ENCODE measurements at regions not wholly inside any gene's neighbourhood (a gene's known extent, or its start where the extent isn't known, plus 50 kb on each side); places are given as distances from the start of the nearest gene placed in this dataset.

- Histone ChIP-seq H4K20me1 (ENCODE audit: insufficient read depth) (no peaks in the 10 kb centered on the region), H3K36me3 (ENCODE audit: low read depth) (no peaks in the 10 kb centered on the region), H2AFZ (no peak overlapping the region), H3K79me2 (ENCODE audit: insufficient read depth) (no peaks in the 10 kb centered on the region), H3K9ac (no peak overlapping the region), H3K4me2 (ENCODE audit: unreplicated experiment) (no peak overlapping the region), H3K27me3 (replicated peaks; ENCODE audit: insufficient read depth) (0 out of 2 replicates have a peak, but pooled peaks cover 7% of the 10 kb centered on the region), H3K4me3 (no peak overlapping the region), H3K9me3 (ENCODE audit: low read depth) (no peaks in the 10 kb centered on the region), H3F3A (ENCODE audit: insufficient read depth) (no peaks in the 10 kb centered on the region), H3K27ac (no peak overlapping the region), H3K9me2 (ENCODE audit: insufficient read depth) (no peaks in the 10 kb centered on the region), H3K4me1 (ENCODE audit: insufficient read depth) (no peaks in the 10 kb centered on the region)
- TF ChIP-seq EZH2phosphoT487 (IDR thresholded peaks at IDR 0.05; ENCODE audit: insufficient read depth, low read depth) (no peak), EZH2 (IDR thresholded peaks at IDR 0.05; ENCODE audit: insufficient read depth, poor library complexity, severe bottlenecking) (no peak)
- WGBS, 2 experiments (ENCODE audit: low coverage in 1 of 2, low lambda C conversion rate in 2 of 2, missing lambda C conversion rate in 2 of 2), result 51 to 60% methylated on average over 6 of the region's 6 CpGs
- in situ Hi-C loops (cut with MboI), result no loop called here
- no peak for DNase-seq
Measured at GRCh38 chr2:172296267-172297046, 130.9 kb upstream of the ITGA6 start.

- Histone ChIP-seq H2AFZ (no peak overlapping the region), H3K9me3 (ENCODE audit: low read depth) (no peaks in the 10 kb centered on the region), H4K20me1 (ENCODE audit: insufficient read depth) (no peaks in the 10 kb centered on the region), H3K79me2 (ENCODE audit: insufficient read depth) (no peaks in the 10 kb centered on the region), H3K9ac (no peak overlapping the region), H3F3A (ENCODE audit: insufficient read depth) (no peaks in the 10 kb centered on the region), H3K27me3 (replicated peaks; ENCODE audit: insufficient read depth) (0 out of 2 replicates have a peak, but pooled peaks cover 7% of the 10 kb centered on the region), H3K36me3 (ENCODE audit: low read depth) (no peaks in the 10 kb centered on the region), H3K4me1 (ENCODE audit: insufficient read depth) (no peaks in the 10 kb centered on the region), H3K4me2 (ENCODE audit: unreplicated experiment) (no peak overlapping the region), H3K4me3 (no peak overlapping the region), H3K27ac (no peak overlapping the region), H3K9me2 (ENCODE audit: insufficient read depth) (no peaks in the 10 kb centered on the region)
- in situ Hi-C loops (cut with MboI), result no loop called here
- no peak for DNase-seq
- WGBS, 2 experiments (ENCODE audit: low coverage in 1 of 2, low lambda C conversion rate in 2 of 2, missing lambda C conversion rate in 2 of 2), result 42% methylated on average over 3 of the region's 3 CpGs
- TF ChIP-seq EZH2phosphoT487 (IDR thresholded peaks at IDR 0.05; ENCODE audit: insufficient read depth, low read depth), result no peak
- TF ChIP-seq EZH2 (IDR thresholded peaks at IDR 0.05; ENCODE audit: insufficient read depth, poor library complexity, severe bottlenecking), result no peak
Measured at GRCh38 chr2:172297531-172297930, 129.9 kb upstream of the ITGA6 start.

GRCh38 chr2:172297950-172298349, 129.4 kb upstream of the ITGA6 start:
- Histone ChIP-seq H3K27ac (no peak overlapping the region), H4K20me1 (ENCODE audit: insufficient read depth) (no peaks in the 10 kb centered on the region), H3K4me1 (ENCODE audit: insufficient read depth) (no peaks in the 10 kb centered on the region), H3K9me3 (ENCODE audit: low read depth) (no peaks in the 10 kb centered on the region), H3K36me3 (ENCODE audit: low read depth) (no peaks in the 10 kb centered on the region), H2AFZ (no peak overlapping the region), H3K27me3 (replicated peaks; ENCODE audit: insufficient read depth) (0 out of 2 replicates have a peak, but pooled peaks cover 7% of the 10 kb centered on the region), H3K79me2 (ENCODE audit: insufficient read depth) (no peaks in the 10 kb centered on the region), H3K9me2 (ENCODE audit: insufficient read depth) (no peaks in the 10 kb centered on the region), H3K4me3 (no peak overlapping the region), H3F3A (ENCODE audit: insufficient read depth) (no peaks in the 10 kb centered on the region), H3K4me2 (ENCODE audit: unreplicated experiment) (no peak overlapping the region), H3K9ac (no peak overlapping the region)
- 59 to 63% methylated on average over 4 of the region's 4 CpGs for WGBS, 2 experiments (ENCODE audit: low coverage in 1 of 2, low lambda C conversion rate in 2 of 2, missing lambda C conversion rate in 2 of 2)
- in situ Hi-C loops (cut with MboI), result no loop called here
- no peak for DNase-seq
- no peak for TF ChIP-seq EZH2phosphoT487 (IDR thresholded peaks at IDR 0.05; ENCODE audit: insufficient read depth, low read depth)
- TF ChIP-seq EZH2 (IDR thresholded peaks at IDR 0.05; ENCODE audit: insufficient read depth, poor library complexity, severe bottlenecking), result no peak

- no peak overlapping the region for H3K27ac ChIP-seq
- in situ Hi-C loops (cut with MboI), result no loop called here
- no peak overlapping the region for H3K9ac ChIP-seq
- H3K79me2 ChIP-seq (ENCODE audit: insufficient read depth), result no peaks in the 10 kb centered on the region
- H3K4me2 ChIP-seq (ENCODE audit: unreplicated experiment), result no peak overlapping the region
- no peak overlapping the region for H2AFZ ChIP-seq
- DNase-seq, result peak; percentile 50
- no peaks in the 10 kb centered on the region for H3F3A ChIP-seq (ENCODE audit: insufficient read depth)
- no peaks in the 10 kb centered on the region for H3K9me2 ChIP-seq (ENCODE audit: insufficient read depth)
- no peak for TF ChIP-seq EZH2 (IDR thresholded peaks at IDR 0.05; ENCODE audit: insufficient read depth, poor library complexity, severe bottlenecking)
- no peak for TF ChIP-seq EZH2phosphoT487 (IDR thresholded peaks at IDR 0.05; ENCODE audit: insufficient read depth, low read depth)
- H4K20me1 ChIP-seq (ENCODE audit: insufficient read depth), result no peaks in the 10 kb centered on the region
- H3K36me3 ChIP-seq (ENCODE audit: low read depth), result no peaks in the 10 kb centered on the region
- no peak overlapping the region for H3K4me3 ChIP-seq
- no peaks in the 10 kb centered on the region for H3K4me1 ChIP-seq (ENCODE audit: insufficient read depth)
- 33% methylated on average over 5 of the region's 5 CpGs for WGBS, 2 experiments (ENCODE audit: low coverage in 1 of 2, low lambda C conversion rate in 2 of 2, missing lambda C conversion rate in 2 of 2)
- H3K9me3 ChIP-seq (ENCODE audit: low read depth), result no peaks in the 10 kb centered on the region
- 0 out of 2 replicates have a peak, but pooled peaks cover 7% of the 10 kb centered on the region for H3K27me3 ChIP-seq (replicated peaks; ENCODE audit: insufficient read depth)
Measured at GRCh38 chr2:172299741-172300140, 127.6 kb upstream of the ITGA6 start.

Measured in GM23248 (cell line).